IPS-15b (cell line): ENCODE measurements at regions not wholly inside any gene's neighbourhood (a gene's known extent, or its start where the extent isn't known, plus 50 kb on each side); places are given as distances from the start of the nearest gene placed in this dataset.

Experiments used
- H3K27me3 ChIP-seq: one replicate; pipeline ENCODE4 v1.6.1; 2013; ENCODE audit warnings: low read length; ENCODE audit not compliant: control insufficient read depth, insufficient read depth
- H3K36me3 ChIP-seq: one replicate; pipeline ENCODE4 v1.6.1; 2013; ENCODE audit warnings: low read length; ENCODE audit not compliant: control insufficient read depth, insufficient read depth
- H3K4me1 ChIP-seq: one replicate; pipeline ENCODE4 v1.6.1; 2013; ENCODE audit warnings: mild to moderate bottlenecking, low read length; ENCODE audit not compliant: control insufficient read depth, insufficient read depth
- H3K4me3 ChIP-seq: one replicate; pipeline ENCODE4 v1.5.1; 2013; ENCODE audit warnings: low read depth, low read length
- H3K9ac ChIP-seq: one replicate; pipeline ENCODE4 v1.6.1; 2013; ENCODE audit warnings: low read depth, mild to moderate bottlenecking, low read length
- H3K9me3 ChIP-seq: one replicate; pipeline ENCODE4 v1.6.1; 2013; ENCODE audit warnings: mild to moderate bottlenecking, low read length; ENCODE audit not compliant: control insufficient read depth, insufficient read depth

GRCh38 chr3:24793896-24794295 lies 299.2 kb upstream of the THRB start:
- Histone ChIP-seq H3K9ac (no peak overlapping the region), H3K4me3 (no peak overlapping the region), H3K9me3 (no peaks in the 10 kb centered on the region), H3K27me3 (no peaks in the 10 kb centered on the region), H3K36me3 (no peaks in the 10 kb centered on the region), H3K4me1 (no peaks in the 10 kb centered on the region)

GRCh38 chr3:24802614-24803013 lies 308.0 kb upstream of the THRB start:
- Histone ChIP-seq H3K9me3 (no peaks in the 10 kb centered on the region), H3K4me3 (no peak overlapping the region), H3K4me1 (peaks cover 3% of the 10 kb centered on the region), H3K36me3 (no peaks in the 10 kb centered on the region), H3K27me3 (no peaks in the 10 kb centered on the region), H3K9ac (no peak overlapping the region)

- peaks cover 14% of the 10 kb centered on the region for H3K4me1 ChIP-seq
- no peaks in the 10 kb centered on the region for H3K36me3 ChIP-seq
- H3K4me3 ChIP-seq: no peak overlapping the region
- H3K27me3 ChIP-seq: no peaks in the 10 kb centered on the region
- H3K9ac ChIP-seq: no peak overlapping the region
- H3K9me3 ChIP-seq: no peaks in the 10 kb centered on the region
Observed at GRCh38 chr3:24804095-24804494, 309.4 kb upstream of the THRB start.

- Histone ChIP-seq H3K4me1 (peaks cover 14% of the 10 kb centered on the region), H3K9ac (no peak overlapping the region)
Observed at GRCh38 chr3:24810881-24811280, 316.2 kb upstream of the THRB start.

GRCh38 chr3:24812116-24812515 lies 317.5 kb upstream of the THRB start:
- H3K36me3 ChIP-seq: no peaks in the 10 kb centered on the region
- H3K9ac ChIP-seq: no peak overlapping the region
- no peaks in the 10 kb centered on the region for H3K27me3 ChIP-seq
- no peak overlapping the region for H3K4me3 ChIP-seq
- peaks cover 14% of the 10 kb centered on the region for H3K4me1 ChIP-seq
- no peaks in the 10 kb centered on the region for H3K9me3 ChIP-seq

More at GRCh38 chr3:24810881-24811280, 316.2 kb upstream of the THRB start:
- Histone ChIP-seq H3K36me3 (no peaks in the 10 kb centered on the region), H3K4me3 (no peak overlapping the region), H3K27me3 (no peaks in the 10 kb centered on the region), H3K9me3 (no peaks in the 10 kb centered on the region)

- H3K27me3 ChIP-seq: no peaks in the 10 kb centered on the region
- H3K4me3 ChIP-seq: no peak overlapping the region
- no peaks in the 10 kb centered on the region for H3K4me1 ChIP-seq
- H3K9me3 ChIP-seq: no peaks in the 10 kb centered on the region
- no peak overlapping the region for H3K9ac ChIP-seq
- H3K36me3 ChIP-seq: no peaks in the 10 kb centered on the region
Observed at GRCh38 chr3:24818055-24818454, 323.4 kb upstream of the THRB start.

GRCh38 chr3:24828011-24828410 lies 333.4 kb upstream of the THRB start:
- H3K4me3 ChIP-seq: no peak overlapping the region
- H3K9ac ChIP-seq: no peak overlapping the region
- no peaks in the 10 kb centered on the region for H3K4me1 ChIP-seq
- H3K36me3 ChIP-seq: no peaks in the 10 kb centered on the region
- no peaks in the 10 kb centered on the region for H3K9me3 ChIP-seq
- peaks cover 69% of the 10 kb centered on the region for H3K27me3 ChIP-seq

- H3K4me3 ChIP-seq: peak overlapping the region; percentile 67
- H3K36me3 ChIP-seq: no peaks in the 10 kb centered on the region
- H3K4me1 ChIP-seq: no peaks in the 10 kb centered on the region
- no peaks in the 10 kb centered on the region for H3K9me3 ChIP-seq
- H3K9ac ChIP-seq: no peak overlapping the region
- peaks cover 70% of the 10 kb centered on the region for H3K27me3 ChIP-seq
Observed at GRCh38 chr3:24828551-24828950, 333.9 kb upstream of the THRB start.

- peak overlapping the region; percentile 67 for H3K4me3 ChIP-seq
- H3K9me3 ChIP-seq: no peaks in the 10 kb centered on the region
- H3K27me3 ChIP-seq: peaks cover 70% of the 10 kb centered on the region
- no peaks in the 10 kb centered on the region for H3K36me3 ChIP-seq
- H3K9ac ChIP-seq: no peak overlapping the region
- no peaks in the 10 kb centered on the region for H3K4me1 ChIP-seq
Observed at GRCh38 chr3:24829011-24829581, 334.4 kb upstream of the THRB start.

- H3K9me3 ChIP-seq: no peaks in the 10 kb centered on the region
- peaks cover 70% of the 10 kb centered on the region for H3K27me3 ChIP-seq
- H3K9ac ChIP-seq: no peak overlapping the region
- H3K36me3 ChIP-seq: no peaks in the 10 kb centered on the region
- no peaks in the 10 kb centered on the region for H3K4me1 ChIP-seq
- H3K4me3 ChIP-seq: peak overlapping the region; percentile 67
Observed at GRCh38 chr3:24829629-24830229, 335.1 kb upstream of the THRB start.

GRCh38 chr3:24830230-24831152 lies 335.8 kb upstream of the THRB start:
- peak overlapping the region; percentile 67 for H3K4me3 ChIP-seq
- H3K27me3 ChIP-seq: peaks cover 69% of the 10 kb centered on the region
- no peaks in the 10 kb centered on the region for H3K9me3 ChIP-seq
- H3K9ac ChIP-seq: no peak overlapping the region
- H3K36me3 ChIP-seq: no peaks in the 10 kb centered on the region
- no peaks in the 10 kb centered on the region for H3K4me1 ChIP-seq

GRCh38 chr3:24831221-24831620 lies 336.6 kb upstream of the THRB start:
- Histone ChIP-seq H3K27me3 (peaks cover 62% of the 10 kb centered on the region), H3K4me3 (no peak overlapping the region), H3K36me3 (no peaks in the 10 kb centered on the region), H3K9ac (no peak overlapping the region), H3K9me3 (no peaks in the 10 kb centered on the region), H3K4me1 (no peaks in the 10 kb centered on the region)
